Loucy (cell line): ENCODE measurements at regions not wholly inside any gene's neighbourhood (a gene's known extent, or its start where the extent isn't known, plus 50 kb on each side); places are given as distances from the start of the nearest gene placed in this dataset.

Experiments used
- H2AFZ ChIP-seq: fragments of 200-600 bp; sonication (generic); 2 replicates; pipeline ENCODE4 v1.6.0; 2016; ENCODE audit warnings: antibody characterized with exemption, mild to moderate bottlenecking, low read length, moderate library complexity
- H3F3A ChIP-seq: fragments of 200-600 bp; 2 replicates; pipeline ENCODE4 v1.6.0; 2016; ENCODE audit warnings: antibody characterized with exemption, low read depth, mild to moderate bottlenecking
- H3K27me3 ChIP-seq: fragments of 200-600 bp; sonication (generic); 2 replicates; pipeline ENCODE4 v1.6.1; 2014; ENCODE audit warnings: low read length, mild to moderate bottlenecking; ENCODE audit not compliant: insufficient read depth, poor library complexity, severe bottlenecking
- H3K36me3 ChIP-seq: fragments of 200-600 bp; sonication (generic); 2 replicates; pipeline ENCODE4 v1.6.1; 2016; ENCODE audit warnings: low read length; ENCODE audit not compliant: insufficient read depth
- H3K4me1 ChIP-seq: fragments of 200-600 bp; sonication (generic); 2 replicates; pipeline ENCODE4 v1.5.1; 2014; ENCODE audit warnings: low read length, mild to moderate bottlenecking; ENCODE audit not compliant: insufficient read depth, poor library complexity, severe bottlenecking
- H3K4me2 ChIP-seq: fragments of 200-600 bp; sonication (generic); 2 replicates; pipeline ENCODE4 v1.6.0; 2014; ENCODE audit warnings: antibody characterized with exemption, low read length, low read depth, mild to moderate bottlenecking; ENCODE audit not compliant: poor library complexity, severe bottlenecking
- H3K4me3 ChIP-seq: fragments of 200-600 bp; sonication (generic); 2 replicates; pipeline ENCODE4 v1.5.1; 2014; ENCODE audit warnings: low read length, mild to moderate bottlenecking, mixed read lengths; ENCODE audit not compliant: poor library complexity, severe bottlenecking
- H3K79me2 ChIP-seq: fragments of 200-600 bp; sonication (generic); 2 replicates; pipeline ENCODE4 v1.6.1; 2014; ENCODE audit warnings: low read length; ENCODE audit not compliant: insufficient read depth
- H3K9ac ChIP-seq: fragments of 200-600 bp; sonication (generic); 2 replicates; pipeline ENCODE4 v1.6.0; 2014; ENCODE audit warnings: mild to moderate bottlenecking, low read depth, low read length, moderate library complexity; ENCODE audit not compliant: poor library complexity, severe bottlenecking
- H3K9me2 ChIP-seq: fragments of 200-600 bp; sonication (generic); replicated peaks from 2 replicates; pipeline ENCODE4 v1.6.1; 2016; ENCODE audit warnings: low read depth, low read length, mixed read lengths
- H3K9me3 ChIP-seq: fragments of 200-600 bp; sonication (generic); 2 replicates; pipeline ENCODE4 v1.6.1; 2014; ENCODE audit warnings: mild to moderate bottlenecking, antibody characterized with exemption, low read length, low read depth; ENCODE audit not compliant: insufficient read depth
- H4K20me1 ChIP-seq: fragments of 200-600 bp; sonication (generic); 2 replicates; pipeline ENCODE4 v1.6.0; 2014; ENCODE audit warnings: antibody characterized with exemption, low read length, mild to moderate bottlenecking; ENCODE audit not compliant: insufficient read depth, poor library complexity, severe bottlenecking
- EZH2phosphoT487 ChIP-seq: fragments of 200-600 bp; IDR thresholded peaks from 2 replicates; pipeline ENCODE4 v1.6.1; 2018; ENCODE audit warnings: antibody characterized with exemption, mild to moderate bottlenecking, moderate library complexity, borderline replicate concordance
- TF ChIP-seq, protein P1 (sequence below): fragments of 200-600 bp; sonication (generic); conservative IDR thresholded peaks from 2 replicates; pipeline ENCODE4 v1.5.1; 2014; ENCODE audit warnings: mild to moderate bottlenecking, antibody characterized with exemption, low read length

GRCh38 chr21:16421965-16422364, 692.2 kb downstream of the USP25 start:
- no peaks in the 10 kb centered on the region for H3K9me2 ChIP-seq
- no peaks in the 10 kb centered on the region for H3K27me3 ChIP-seq
- H3K4me2 ChIP-seq, result no peak overlapping the region
- no peak overlapping the region for H2AFZ ChIP-seq
- no peaks in the 10 kb centered on the region for H3K4me1 ChIP-seq
- H3K9ac ChIP-seq, result no peak overlapping the region
- no peaks in the 10 kb centered on the region for H4K20me1 ChIP-seq
- H3K4me3 ChIP-seq, result no peak overlapping the region
- H3F3A ChIP-seq, result no peaks in the 10 kb centered on the region
- 0 out of 2 replicates have a peak, but pooled peaks cover 3% of the 10 kb centered on the region for H3K9me3 ChIP-seq
- TF ChIP-seq EZH2phosphoT487, result no peak
- TF ChIP-seq, protein P1, sequence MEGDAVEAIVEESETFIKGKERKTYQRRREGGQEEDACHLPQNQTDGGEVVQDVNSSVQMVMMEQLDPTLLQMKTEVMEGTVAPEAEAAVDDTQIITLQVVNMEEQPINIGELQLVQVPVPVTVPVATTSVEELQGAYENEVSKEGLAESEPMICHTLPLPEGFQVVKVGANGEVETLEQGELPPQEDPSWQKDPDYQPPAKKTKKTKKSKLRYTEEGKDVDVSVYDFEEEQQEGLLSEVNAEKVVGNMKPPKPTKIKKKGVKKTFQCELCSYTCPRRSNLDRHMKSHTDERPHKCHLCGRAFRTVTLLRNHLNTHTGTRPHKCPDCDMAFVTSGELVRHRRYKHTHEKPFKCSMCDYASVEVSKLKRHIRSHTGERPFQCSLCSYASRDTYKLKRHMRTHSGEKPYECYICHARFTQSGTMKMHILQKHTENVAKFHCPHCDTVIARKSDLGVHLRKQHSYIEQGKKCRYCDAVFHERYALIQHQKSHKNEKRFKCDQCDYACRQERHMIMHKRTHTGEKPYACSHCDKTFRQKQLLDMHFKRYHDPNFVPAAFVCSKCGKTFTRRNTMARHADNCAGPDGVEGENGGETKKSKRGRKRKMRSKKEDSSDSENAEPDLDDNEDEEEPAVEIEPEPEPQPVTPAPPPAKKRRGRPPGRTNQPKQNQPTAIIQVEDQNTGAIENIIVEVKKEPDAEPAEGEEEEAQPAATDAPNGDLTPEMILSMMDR, result no peak
- H3K79me2 ChIP-seq, result no peaks in the 10 kb centered on the region
- H3K36me3 ChIP-seq, result no peaks in the 10 kb centered on the region

DNA sequence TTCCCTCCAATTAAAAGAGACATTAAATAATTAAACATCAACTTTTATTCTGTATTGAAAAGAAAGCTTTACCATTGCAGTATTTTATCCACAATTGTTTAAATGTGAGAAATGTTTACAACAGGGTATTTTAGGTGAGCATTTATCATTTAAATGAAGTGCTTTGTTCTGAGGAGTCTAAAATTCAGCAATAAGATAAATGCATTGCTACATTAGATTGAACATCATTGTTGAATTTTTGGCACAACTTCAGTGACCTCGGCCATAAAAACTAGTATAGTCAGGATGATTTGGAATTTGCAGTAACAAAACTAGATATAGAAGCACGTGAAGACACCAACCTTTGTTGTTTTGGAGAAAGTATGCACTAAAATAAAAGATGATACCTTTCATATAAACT, 692.9 kb downstream of the USP25 start:
- H3K4me1 ChIP-seq, result no peaks in the 10 kb centered on the region
- H3K27me3 ChIP-seq, result no peaks in the 10 kb centered on the region

GRCh38 chr21:16423921-16424320, 694.1 kb downstream of the USP25 start:
- no peak overlapping the region for H3K4me3 ChIP-seq
- H4K20me1 ChIP-seq, result no peaks in the 10 kb centered on the region
- no peaks in the 10 kb centered on the region for H3K27me3 ChIP-seq
- H3K4me2 ChIP-seq, result no peak overlapping the region
- H3K36me3 ChIP-seq, result no peaks in the 10 kb centered on the region
- H2AFZ ChIP-seq, result no peak overlapping the region
- no peak for TF ChIP-seq EZH2phosphoT487
- TF ChIP-seq, protein P1, result no peak
- no peaks in the 10 kb centered on the region for H3F3A ChIP-seq
- H3K4me1 ChIP-seq, result no peaks in the 10 kb centered on the region
- 0 out of 2 replicates have a peak, but pooled peaks cover 3% of the 10 kb centered on the region for H3K9me3 ChIP-seq
- no peaks in the 10 kb centered on the region for H3K9me2 ChIP-seq
- H3K79me2 ChIP-seq, result no peaks in the 10 kb centered on the region
- H3K9ac ChIP-seq, result no peak overlapping the region

More for the DNA sequence above, 692.9 kb downstream of the USP25 start:
- H3K9me3 ChIP-seq, result 0 out of 2 replicates have a peak, but pooled peaks cover 3% of the 10 kb centered on the region
- no peaks in the 10 kb centered on the region for H3K79me2 ChIP-seq
- H2AFZ ChIP-seq, result no peak overlapping the region
- H4K20me1 ChIP-seq, result no peaks in the 10 kb centered on the region
- no peak overlapping the region for H3K4me2 ChIP-seq
- no peak overlapping the region for H3K9ac ChIP-seq
- TF ChIP-seq, protein P1, result no peak
- TF ChIP-seq EZH2phosphoT487, result no peak
- H3K4me3 ChIP-seq, result no peak overlapping the region
- no peaks in the 10 kb centered on the region for H3K36me3 ChIP-seq
- H3K9me2 ChIP-seq, result no peaks in the 10 kb centered on the region
- no peaks in the 10 kb centered on the region for H3F3A ChIP-seq
